OCI-LY1 (cell line): ENCODE measurements at regions not wholly inside any gene's neighbourhood (a gene's known extent, or its start where the extent isn't known, plus 50 kb on each side); places are given as distances from the start of the nearest gene placed in this dataset.

Experiments used
- CTCF ChIP-seq: fragments of 200-600 bp; sonication (generic), shearing (Covaris generic); IDR thresholded peaks from 2 replicates; pipeline ENCODE4 v1.5.1; 2017; ENCODE audit warnings: mild to moderate bottlenecking, antibody characterized with exemption, low read length, moderate library complexity, mixed read lengths
- EZH2 ChIP-seq: fragments of 200-600 bp; sonication (generic), shearing (Covaris generic); IDR thresholded peaks from 2 replicates; pipeline ENCODE4 v1.8.0; 2017; ENCODE audit warnings: borderline replicate concordance, mixed run types, mild to moderate bottlenecking, antibody characterized with exemption, low read length, moderate library complexity, mixed read lengths

GRCh38 chr21:36602735-36603134, 96.2 kb upstream of the SIM2 start:
- no peak for TF ChIP-seq CTCF
- no peak for TF ChIP-seq EZH2
